IMR-90 (cell line): ENCODE measurements at regions not wholly inside any gene's neighbourhood (a gene's known extent, or its start where the extent isn't known, plus 50 kb on each side); places are given as distances from the start of the nearest gene placed in this dataset.

Experiments used
- ATAC-seq: fragments of 200-7000 bp; cut with Tn5 transposase; 2 replicates; pipeline ENCODE4 v1.9.1; 2020; ENCODE audit warnings: low read depth, mild to moderate bottlenecking, moderate library complexity
- BruUV-seq: library from RNA; stranded (reverse); fragments of 400-500 nt; replicated peaks from 2 replicates; lab custom pipeline; 2021; lab: Mats Ljungman, UMichigan
- CTCF ChIA-PET: fragments of 300-600 bp; formaldehyde crosslinking; extraction: SDS; loops from one replicate; lab custom pipeline; 2021; ENCODE audit warnings: antibody characterized with exemption; lab: Yijun Ruan, JAX
- POLR2A ChIA-PET: fragments of 300-600 bp; sonication (Branson Sonifier 250); formaldehyde crosslinking; loops from one replicate; lab custom pipeline; 2022; ENCODE audit warnings: antibody characterized with exemption; ENCODE audit not compliant: unreplicated experiment; lab: Charles Lee
- DNase-seq: peaks from one replicate; pipeline ENCODE4 v3.0.0; 2013
- H2AFZ ChIP-seq: replicated peaks from 2 replicates; pipeline ENCODE3; 2013; ENCODE audit warnings: low read length, mild to moderate bottlenecking; ENCODE audit not compliant: poor library complexity
- H2AK5ac ChIP-seq: 2 replicates; pipeline ENCODE4 v1.6.1; 2013; ENCODE audit warnings: low read depth, low read length, inconsistent platforms
- H2AK9ac ChIP-seq: replicated peaks from 2 replicates; pipeline ENCODE3; 2013; ENCODE audit warnings: mild to moderate bottlenecking, low read depth, low read length, moderate library complexity; ENCODE audit not compliant: poor library complexity
- H2BK120ac ChIP-seq: 2 replicates; pipeline ENCODE4 v1.6.1; 2013; ENCODE audit warnings: low read depth, low read length, inconsistent platforms
- H2BK15ac ChIP-seq: 3 replicates; pipeline ENCODE4 v1.6.1; 2013; ENCODE audit warnings: low read depth, low read length, inconsistent platforms
- H2BK20ac ChIP-seq: 2 replicates; pipeline ENCODE4 v1.6.1; 2013; ENCODE audit warnings: low read depth, mild to moderate bottlenecking, inconsistent platforms, low read length, moderate library complexity
- H2BK5ac ChIP-seq: 2 replicates; pipeline ENCODE4 v1.6.1; 2013; ENCODE audit warnings: mild to moderate bottlenecking, low read depth, low read length, inconsistent platforms; ENCODE audit not compliant: poor library complexity, severe bottlenecking
- H3K14ac ChIP-seq: replicated peaks from 2 replicates; pipeline ENCODE4 v1.6.1; 2013; ENCODE audit warnings: low read depth, low read length, inconsistent platforms
- H3K18ac ChIP-seq: 2 replicates; pipeline ENCODE4 v1.6.1; 2013; ENCODE audit warnings: low read depth, low read length, control low read depth
- H3K23ac ChIP-seq: 2 replicates; pipeline ENCODE4 v1.6.1; 2013; ENCODE audit warnings: low read depth, low read length, inconsistent platforms
- H3K27ac ChIP-seq: 2 replicates; pipeline ENCODE4 v1.5.1; 2013; ENCODE audit warnings: mild to moderate bottlenecking, control low read depth, low read length; ENCODE audit not compliant: insufficient read depth
- H3K27me3 ChIP-seq: 2 replicates; pipeline ENCODE4 v1.6.1; 2013; ENCODE audit warnings: low read length; ENCODE audit not compliant: control insufficient read depth, insufficient read depth
- H3K36me3 ChIP-seq: 2 replicates; pipeline ENCODE4 v1.6.1; 2013; ENCODE audit warnings: low read length, mixed read lengths; ENCODE audit not compliant: control insufficient read depth, insufficient read depth
- H3K4ac ChIP-seq: 2 replicates; pipeline ENCODE4 v1.6.1; 2013; ENCODE audit warnings: low read depth, low read length, inconsistent platforms
- H3K4me1 ChIP-seq: 2 replicates; pipeline ENCODE4 v1.6.1; 2013; ENCODE audit warnings: low read length, mixed read lengths; ENCODE audit not compliant: control insufficient read depth, insufficient read depth
- H3K4me2 ChIP-seq: 2 replicates; pipeline ENCODE4 v1.6.1; 2013; ENCODE audit warnings: low read depth, mild to moderate bottlenecking, control low read depth, low read length, moderate library complexity
- H3K4me3 ChIP-seq: 2 replicates; pipeline ENCODE4 v1.5.1; 2013; ENCODE audit warnings: low read depth, mild to moderate bottlenecking, control low read depth, low read length, moderate library complexity; ENCODE audit not compliant: insufficient read depth
- H3K56ac ChIP-seq: 2 replicates; pipeline ENCODE4 v1.6.1; 2013; ENCODE audit warnings: low read length, inconsistent platforms; ENCODE audit not compliant: insufficient read depth; ENCODE audit errors: extremely low read depth
- H3K79me1 ChIP-seq, 2 experiments: 2 replicates each; pipeline ENCODE4 v1.6.1; 2013; ENCODE audit warnings: low read length in 2 of 2, inconsistent platforms in 1 of 2, low read depth in 1 of 2
- H3K9ac ChIP-seq: 2 replicates; pipeline ENCODE4 v1.6.1; 2013; ENCODE audit warnings: low read depth, low read length, control low read depth
- H3K9me1 ChIP-seq: 2 replicates; pipeline ENCODE4 v1.6.1; 2013; ENCODE audit warnings: low read length, inconsistent platforms; ENCODE audit not compliant: insufficient read depth
- H3K9me3 ChIP-seq: 2 replicates; pipeline ENCODE4 v1.6.1; 2013; ENCODE audit warnings: low read length; ENCODE audit not compliant: control insufficient read depth, insufficient read depth
- H4K20me1 ChIP-seq: 2 replicates; pipeline ENCODE4 v1.6.1; 2013; ENCODE audit warnings: low read length, inconsistent platforms; ENCODE audit not compliant: insufficient read depth
- H4K5ac ChIP-seq: 2 replicates; pipeline ENCODE4 v1.6.1; 2013; ENCODE audit warnings: mild to moderate bottlenecking, low read depth, low read length, control low read depth
- H4K8ac ChIP-seq, 2 experiments: 2 replicates each; pipeline ENCODE4 v1.6.1; 2013; ENCODE audit warnings: low read depth in 2 of 2, low read length in 2 of 2, control low read depth in 1 of 2, inconsistent platforms in 1 of 2
- H4K91ac ChIP-seq: 2 replicates; pipeline ENCODE4 v1.6.1; 2013; ENCODE audit warnings: low read depth, low read length, inconsistent platforms; ENCODE audit not compliant: insufficient read depth
- ELK1 ChIP-seq: fragments of 150-350 bp; IDR thresholded peaks from 2 replicates; pipeline ENCODE4 v1.6.1; 2016; ENCODE audit warnings: low read depth, mild to moderate bottlenecking, low read length, moderate library complexity, borderline replicate concordance
- MAFK ChIP-seq: IDR thresholded peaks from 2 replicates; pipeline ENCODE4 v1.6.1; 2012; ENCODE audit warnings: low read depth, low read length, improper control_type of control experiment
- POLR2A ChIP-seq: IDR thresholded peaks from 2 replicates; pipeline ENCODE4 v1.6.1; 2012; ENCODE audit warnings: mild to moderate bottlenecking, low read depth, low read length
- RCOR1 ChIP-seq: IDR thresholded peaks from 2 replicates; pipeline ENCODE4 v1.6.1; 2012; ENCODE audit warnings: mild to moderate bottlenecking, low read length, improper control_type of control experiment; ENCODE audit not compliant: insufficient replicate concordance
- SMC3 ChIP-seq: fragments of 150-350 bp; IDR thresholded peaks from 2 replicates; pipeline ENCODE4 v1.6.1; 2016; ENCODE audit warnings: low read depth, mild to moderate bottlenecking, antibody characterized with exemption, low read length, moderate library complexity
- USF2 ChIP-seq: fragments of 150-350 bp; IDR thresholded peaks from 2 replicates; pipeline ENCODE4 v1.6.1; 2017; ENCODE audit warnings: mild to moderate bottlenecking, antibody characterized with exemption, low read length, low read depth
- WGBS, 2 experiments: methylation state at CpG; one replicate each; pipeline versions ENCODE4 v1.1.5 to v1.1.7; 2013; ENCODE audit warnings: missing lambda C conversion rate in 2 of 2; ENCODE audit not compliant: insufficient read length in 1 of 2; ENCODE audit errors: extremely low coverage in 2 of 2; 5-methylcytosine and 5-hydroxymethylcytosine counted together
- dilution Hi-C: fragments of 300-500 bp; cut with HindIII; formaldehyde crosslinking; loops from one replicate; pipeline ENCODE4 v1.14.3; 2018; ENCODE audit warnings: low sequenced_read_pairs; ENCODE audit not compliant: unreplicated experiment
- in situ Hi-C: fragments of 300-500 bp; cut with MboI; formaldehyde crosslinking; loops from 3 replicates; pipeline ENCODE4 v1.14.3; 2019; ENCODE audit warnings: low sequenced_read_pairs, inconsistent platforms, mixed read lengths
- intact Hi-C: fragments of 100-400 bp; cut with micrococcal nuclease; formaldehyde crosslinking; loops from 2 replicates; pipeline ENCODE4 v1.10.0; 2022

GRCh38 chr9:79977074-79977435, 405.3 kb downstream of the TLE4 start:
- ChIA-PET CTCF (interaction anchor here (0.6 kb wide), 1 partner anchor 21 kb away, joined by 5 read pairs; no protein-coding TSS in a partner anchor), POLR2A (no interaction called here)
- no peak overlapping the region for H2BK15ac ChIP-seq
- H2BK20ac ChIP-seq: no peak overlapping the region
- no peak overlapping the region for H3K4ac ChIP-seq
- H3K56ac ChIP-seq: no peak overlapping the region
- H3K36me3 ChIP-seq: no peaks in the 10 kb centered on the region
- WGBS, 2 experiments: 52% methylated on average over 6 of the region's 10 CpGs; no CpG with 5 or more reads in 1 of the 2 experiments
- H2BK5ac ChIP-seq: no peak overlapping the region
- no peak overlapping the region for H3K14ac ChIP-seq
- ATAC-seq (no peak), DNase-seq (no peak)
- H2AK9ac ChIP-seq: no peak overlapping the region
- no peaks in the 10 kb centered on the region for H4K20me1 ChIP-seq
- no peak overlapping the region for H2AK5ac ChIP-seq
- no peaks in the 10 kb centered on the region for H3K79me1 ChIP-seq
- no peak overlapping the region for H3K4me3 ChIP-seq
- peaks cover 10% of the 10 kb centered on the region for H3K27me3 ChIP-seq
- in situ Hi-C loops (no loop called here), intact Hi-C loops (no loop called here), dilution Hi-C loops (no loop called here)
- no peak overlapping the region for H4K5ac ChIP-seq
- TF ChIP-seq USF2: no peak
- no peak for TF ChIP-seq ELK1
- TF ChIP-seq RCOR1: no peak
- no peak for TF ChIP-seq MAFK
- TF ChIP-seq SMC3: no peak
- TF ChIP-seq POLR2A: no peak
- no TSS peak for BruUV-seq
- H3K18ac ChIP-seq: no peak overlapping the region
- H3K9ac ChIP-seq: no peak overlapping the region
- H2BK120ac ChIP-seq: no peak overlapping the region
- H3K4me2 ChIP-seq: no peak overlapping the region
- no peaks in the 10 kb centered on the region for H3K9me1 ChIP-seq
- no peak overlapping the region for H2AFZ ChIP-seq
- no peak overlapping the region for H4K91ac ChIP-seq
- H3K27ac ChIP-seq: no peak overlapping the region
- H3K23ac ChIP-seq: no peak overlapping the region
- H3K9me3 ChIP-seq: no peaks in the 10 kb centered on the region
- no peak overlapping the region for H4K8ac ChIP-seq
- no peaks in the 10 kb centered on the region for H3K4me1 ChIP-seq
